K562 (cell line): ENCODE measurements at regions not wholly inside any gene's neighbourhood (a gene's known extent, or its start where the extent isn't known, plus 50 kb on each side); places are given as distances from the start of the nearest gene placed in this dataset.

Source experiments
- ATAC-seq: fragments of 200-7000 bp; cut with Tn5 transposase; 3 replicates; pipeline ENCODE4 v1.9.1; 2020; ENCODE audit warnings: moderate library complexity
- BruUV-seq: library from RNA; stranded (reverse); fragments of 400-500 nt; replicated peaks from 2 replicates; lab custom pipeline; 2021; lab: Mats Ljungman, UMichigan
- CTCF ChIA-PET: fragments of 300-600 bp; formaldehyde crosslinking; extraction: SDS; loops from one replicate; lab custom pipeline; 2021; ENCODE audit warnings: low intra/inter-chr PET ratio; lab: Yijun Ruan, JAX
- POLR2A ChIA-PET: fragments of 300-600, 350-650 bp; sonication (Branson Sonifier 250); formaldehyde crosslinking; extraction: SDS; loops from one replicate; lab custom pipeline; 2021; ENCODE audit warnings: antibody characterized with exemption, inconsistent platforms; lab: Yijun Ruan, JAX
- DNase-seq, 4 experiments: peaks; one replicate each; pipeline versions ENCODE4 v3.0.0 to v3.0.0-alpha.2; 2011 to 2018; ENCODE audit warnings: low spot score in 3 of 4, mixed read lengths in 3 of 4; ENCODE audit errors: extremely low read depth in 1 of 4
- FAIRE-seq: peaks from 2 replicates; lab custom pipeline; 2011; peaks lifted over from hg19 to GRCh38; lab: Jason Lieb, UNC
- H2AFZ ChIP-seq: 2 replicates; pipeline ENCODE4 v1.6.0; 2011; ENCODE audit warnings: low read depth, low read length, control low read depth, inconsistent platforms
- H3K27ac ChIP-seq: fragments of 200-600 bp; 3 replicates; pipeline ENCODE4 v1.8.0; 2011; ENCODE audit warnings: low read depth, mild to moderate bottlenecking, control low read depth, inconsistent platforms, low read length, moderate library complexity, mixed read lengths; ENCODE audit errors: extremely low read depth
- H3K27me3 ChIP-seq, 2 experiments: fragments of 300-600 bp in 1 of 2; 2 replicates in 1 of 2; 3 replicates in 1 of 2; pipeline versions ENCODE4 v1.6.0 to v1.8.0; 2011; ENCODE audit warnings: inconsistent platforms in 2 of 2, low read length in 2 of 2, mild to moderate bottlenecking in 1 of 2, mixed read lengths in 1 of 2, moderate library complexity in 1 of 2; ENCODE audit not compliant: control insufficient read depth in 2 of 2, insufficient read depth in 2 of 2
- H3K36me3 ChIP-seq: fragments of 300-600 bp; 3 replicates; pipeline ENCODE4 v1.8.0; 2011; ENCODE audit warnings: mild to moderate bottlenecking, low read length, inconsistent platforms; ENCODE audit not compliant: control insufficient read depth, insufficient read depth
- H3K4me1 ChIP-seq, 2 experiments: fragments of 200-600 bp in 1 of 2; replicated peaks in 1 of 2; 2 replicates in 1 of 2; 3 replicates in 1 of 2; pipeline versions ENCODE4 v1.5.1 to v1.8.0; 2011; ENCODE audit warnings: inconsistent platforms in 2 of 2, low read length in 2 of 2, mild to moderate bottlenecking in 1 of 2, mixed read lengths in 1 of 2, moderate library complexity in 1 of 2; ENCODE audit not compliant: control insufficient read depth in 2 of 2, insufficient read depth in 2 of 2
- H3K4me2 ChIP-seq: 2 replicates; pipeline ENCODE4 v1.6.1; 2011; ENCODE audit warnings: low read length, control low read depth, inconsistent platforms, mixed read lengths; ENCODE audit not compliant: insufficient read depth
- H3K4me3 ChIP-seq: fragments of 200-600 bp; sonication (generic), shearing (Covaris generic); 2 replicates; pipeline ENCODE4 v1.5.1; 2016; ENCODE audit warnings: control low read depth, inconsistent platforms
- H3K79me2 ChIP-seq: fragments of 200-600 bp; 3 replicates; pipeline ENCODE4 v1.8.0; 2011; ENCODE audit warnings: low read length, inconsistent platforms; ENCODE audit not compliant: control insufficient read depth, insufficient read depth
- H3K9ac ChIP-seq, 2 experiments: 2 replicates each; pipeline versions ENCODE4 v1.6.0 to v1.6.1; 2011; ENCODE audit warnings: low read depth in 2 of 2, low read length in 2 of 2, control low read depth in 1 of 2, inconsistent platforms in 1 of 2, mild to moderate bottlenecking in 1 of 2, mixed read lengths in 1 of 2; ENCODE audit not compliant: insufficient read depth in 1 of 2
- H3K9me1 ChIP-seq: one replicate; pipeline ENCODE4 v1.6.0; 2011; ENCODE audit warnings: inconsistent platforms, mild to moderate bottlenecking, low read length, moderate library complexity; ENCODE audit not compliant: control insufficient read depth, insufficient read depth
- H3K9me3 ChIP-seq: replicated peaks from 2 replicates; pipeline ENCODE4 v1.5.1; 2011; ENCODE audit warnings: low read depth, low read length, inconsistent platforms; ENCODE audit not compliant: control insufficient read depth, insufficient read depth
- H4K20me1 ChIP-seq: replicated peaks from 2 replicates; pipeline ENCODE4 v1.6.1; 2011; ENCODE audit warnings: low read length, inconsistent platforms, mixed read lengths; ENCODE audit not compliant: control insufficient read depth, insufficient read depth
- CGGBP1 ChIP-seq: fragments of 250-450 bp; sonication (Bioruptor Pico); IDR thresholded peaks from 2 replicates; pipeline ENCODE4 v1.9.0; 2021; ENCODE audit warnings: mild to moderate bottlenecking
- EWSR1 ChIP-seq: fragments of 450-650 bp; IDR thresholded peaks from 2 replicates; pipeline ENCODE4 v1.6.1; 2018; ENCODE audit warnings: borderline replicate concordance, mild to moderate bottlenecking, low read depth, moderate library complexity; ENCODE audit not compliant: partially characterized antibody
- FOXJ2 ChIP-seq: fragments of 200-800 bp; sonication (Bioruptor generic); IDR thresholded peaks from 2 replicates; pipeline ENCODE4 v1.6.1; 2016; ENCODE audit warnings: missing genetic modification characterization, missing compliant biosample characterization
- FOXJ3 ChIP-seq: sonication (generic); formaldehyde crosslinking; IDR thresholded peaks from 2 replicates; pipeline ENCODE4 v1.4.0; 2020; ENCODE audit warnings: mild to moderate bottlenecking, missing genetic modification reagents
- GABPB1 ChIP-seq: sonication (generic); formaldehyde crosslinking; IDR thresholded peaks from 2 replicates; pipeline ENCODE4 v1.8.0; 2022; ENCODE audit warnings: mild to moderate bottlenecking, missing genetic modification reagents
- JUN ChIP-seq, 2 experiments: sonication (generic) in 1 of 2; formaldehyde crosslinking in 1 of 2; IDR thresholded peaks; 2 replicates each; pipeline versions ENCODE4 v1.6.1 to v1.8.0; 2012 to 2022; ENCODE audit warnings: borderline replicate concordance in 2 of 2, mild to moderate bottlenecking in 2 of 2, improper control_type of control experiment in 1 of 2, low read depth in 1 of 2, low read length in 1 of 2, missing genetic modification reagents in 1 of 2
- MXI1 ChIP-seq: IDR thresholded peaks from 2 replicates; pipeline ENCODE4 v1.6.1; 2011; ENCODE audit warnings: low read depth, mild to moderate bottlenecking, improper control_type of control experiment, low read length
- RREB1 ChIP-seq: fragments of 250-450 bp; sonication (Bioruptor Pico); IDR thresholded peaks from 2 replicates; pipeline ENCODE4 v1.4.0; 2020
- ZMIZ1 ChIP-seq, 2 experiments: fragments of 150-350 bp in 1 of 2; IDR thresholded peaks; 2 replicates each; pipeline ENCODE4 v1.6.1; 2012 to 2016; ENCODE audit warnings: low read depth in 2 of 2, low read length in 2 of 2, mild to moderate bottlenecking in 1 of 2, moderate library complexity in 1 of 2
- ZNF224 ChIP-seq: sonication (generic); formaldehyde crosslinking; IDR thresholded peaks from 2 replicates; pipeline ENCODE4 v1.8.0; 2022; ENCODE audit warnings: mild to moderate bottlenecking, missing genetic modification reagents
- WGBS: fragments of 100-300 bp; shearing (Covaris generic); methylation state at CpG from one replicate; pipeline ENCODE4 v1.1.6; 2016; ENCODE audit warnings: low coverage, mixed read lengths; ENCODE audit not compliant: insufficient coverage; ENCODE audit errors: missing lambda C conversion rate; 5-methylcytosine and 5-hydroxymethylcytosine counted together
- in situ Hi-C: fragments of 300-500 bp; cut with MboI; formaldehyde crosslinking; loops from 4 replicates; pipeline ENCODE4 v1.15.0; 2018; ENCODE audit warnings: inconsistent platforms, mixed read lengths
- intact Hi-C: fragments of 100-400 bp; cut with micrococcal nuclease; formaldehyde crosslinking; loops from 2 replicates; pipeline ENCODE4 v1.14.2; 2022

- in situ Hi-C loops, result no loop called here
- DNase-seq, result no peak
- no peaks in the 10 kb centered on the region for H3K36me3 ChIP-seq
- no peak overlapping the region for H3K9ac ChIP-seq
- 0% methylated on average over 8 of the region's 8 CpGs for WGBS
- no peak overlapping the region for H3K27ac ChIP-seq
- no peak overlapping the region for H2AFZ ChIP-seq
- ATAC-seq, result no peak
- H3K4me2 ChIP-seq, result no peak overlapping the region
- no peaks in the 10 kb centered on the region for H3K9me1 ChIP-seq
- H3K4me3 ChIP-seq, result no peak overlapping the region
- H4K20me1 ChIP-seq, result no peaks in the 10 kb centered on the region
- CTCF ChIA-PET, result no interaction called here
- H3K4me1 ChIP-seq, result peaks cover 0 to 7% of the 10 kb centered on the region in 2 experiments; a peak in 2 of 5 replicates
- POLR2A ChIA-PET, result no interaction called here
- BruUV-seq, result no TSS peak
- H3K27me3 ChIP-seq, result no peaks in the 10 kb centered on the region
- intact Hi-C loops, result loop anchor here (10.0 kb wide), 1 partner anchor 1288 kb away; no protein-coding TSS in a partner anchor
- FAIRE-seq, result no peak
- H3K9me3 ChIP-seq, result no peaks in the 10 kb centered on the region
- no peaks in the 10 kb centered on the region for H3K79me2 ChIP-seq
- TF ChIP-seq MXI1 (no peak), EWSR1 (no peak), ZNF224 (CRISPR knock-in tag) (no peak), FOXJ2 (tag) (no peak), FOXJ3 (CRISPR knock-in tag) (no peak), CGGBP1 (CRISPR knock-in tag) (no peak), ZMIZ1 (IDR thresholded peaks at IDR 0.05; ENCODE audit: low read depth in 2 of 2, low read length in 2 of 2) (no peak), GABPB1 (CRISPR knock-in tag) (no peak), RREB1 (CRISPR knock-in tag) (no peak), JUN (IDR thresholded peaks at IDR 0.05; ENCODE audit: borderline replicate concordance, low read depth, low read length) (no peak), JUN (CRISPR knock-in tag; IDR thresholded peaks at IDR 0.05; ENCODE audit: borderline replicate concordance) (no peak)
These were observed 207.8 kb downstream of the SOCS6 start for GRCh38 chr18:70496353-70497294.
